ENCODE measurements at regions not wholly inside any gene's neighbourhood (a gene's known extent, or its start where the extent isn't known, plus 50 kb on each side); places are given as distances from the start of the nearest gene placed in this dataset.

DNA sequence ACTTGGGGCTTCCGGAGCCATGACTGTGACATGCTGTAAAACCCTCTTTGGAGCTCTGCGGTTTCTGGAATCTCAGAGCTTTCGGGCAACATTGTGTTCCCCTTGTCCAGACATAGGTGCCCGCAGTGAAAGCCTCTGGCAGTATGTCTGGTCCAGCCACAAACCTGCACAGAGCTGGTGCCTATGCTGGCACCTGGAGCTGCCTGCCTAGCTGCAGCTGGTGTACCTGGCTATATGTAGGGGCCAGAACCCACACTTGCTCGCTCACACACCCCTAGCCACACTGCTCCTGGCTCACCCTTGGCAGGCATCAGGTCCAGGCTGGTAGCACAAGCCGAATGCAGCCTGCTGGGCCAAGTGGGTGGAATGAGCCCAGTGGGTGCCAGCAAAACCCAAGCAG lies 861.1 kb downstream of the FLRT2 start:
- intact Hi-C loops (cut with micrococcal nuclease; ENCODE audit: unreplicated experiment) (no loop called here), in situ Hi-C loops (cut with HindIII; ENCODE audit: extremely low pct_ligation_motif_present, low pct_unique_long_range_greater_than_20kb) (no loop called here)
- H4K20me1 ChIP-seq (ENCODE audit: insufficient read depth, low read length) = no peaks in the 10 kb centered on the region
- ChIA-PET CTCF (ENCODE audit: low intra/inter-chr PET ratio, low total read pairs) (no interaction called here), POLR2A (no interaction called here)
- H3K9ac ChIP-seq (ENCODE audit: insufficient read depth, low read depth, low read length) = no peak overlapping the region
- 0% methylated on average over 1 of the region's 6 CpGs for WGBS (ENCODE audit: low lambda C conversion rate)
- FAIRE-seq (no peak), DNase-seq (ENCODE audit: low spot score) (no peak), ATAC-seq (no peak)
- H2AFZ ChIP-seq (ENCODE audit: low read length) = no peak overlapping the region
- no peak overlapping the region for H3K4me2 ChIP-seq (ENCODE audit: low read depth, low read length)
- no peak overlapping the region for H3K4me3 ChIP-seq (replicated peaks in 1 of 3; ENCODE audit: insufficient read depth in 1 of 3, low read depth in 2 of 3, low read length in 3 of 3)
- no TSS peak for BruUV-seq (replicated peaks)
- TF ChIP-seq ZNF577 (CRISPR knock-in tag; IDR thresholded peaks at IDR 0.05; ENCODE audit: borderline replicate concordance, low read depth) (no peak), FOXC1 (CRISPR knock-in tag; IDR thresholded peaks at IDR 0.05; ENCODE audit: borderline replicate concordance) (no peak), FOXO1 (CRISPR knock-in tag; IDR thresholded peaks at IDR 0.05) (no peak), ZBTB38 (CRISPR knock-in tag; IDR thresholded peaks at IDR 0.05) (no peak), SP2 (CRISPR knock-in tag; IDR thresholded peaks at IDR 0.05) (no peak), MLLT10 (CRISPR knock-in tag; IDR thresholded peaks at IDR 0.05) (no peak), TP53 (CRISPR knock-in tag; conservative IDR thresholded peaks at IDR 0.05) (no peak), NFATC3 (CRISPR knock-in tag; IDR thresholded peaks at IDR 0.05) (no peak), FOXA1 (IDR thresholded peaks at IDR 0.05) (no peak), FOXA1 (CRISPR knock-in tag; IDR thresholded peaks at IDR 0.05) (no peak), TCF7L2 (IDR thresholded peaks at IDR 0.05; ENCODE audit: low read depth, low read length) (no peak), GFI1 (CRISPR knock-in tag; IDR thresholded peaks at IDR 0.05; ENCODE audit: borderline replicate concordance) (no peak), ZNF180 (CRISPR knock-in tag; IDR thresholded peaks at IDR 0.05; ENCODE audit: borderline replicate concordance, low read depth) (no peak), PHB2 (IDR thresholded peaks at IDR 0.05; ENCODE audit: partially characterized antibody) (no peak), PHF21A (CRISPR knock-in tag; IDR thresholded peaks at IDR 0.05) (no peak), NFE2 (CRISPR knock-in tag; IDR thresholded peaks at IDR 0.05) (no peak)
- TF ChIP-seq, protein P1, sequence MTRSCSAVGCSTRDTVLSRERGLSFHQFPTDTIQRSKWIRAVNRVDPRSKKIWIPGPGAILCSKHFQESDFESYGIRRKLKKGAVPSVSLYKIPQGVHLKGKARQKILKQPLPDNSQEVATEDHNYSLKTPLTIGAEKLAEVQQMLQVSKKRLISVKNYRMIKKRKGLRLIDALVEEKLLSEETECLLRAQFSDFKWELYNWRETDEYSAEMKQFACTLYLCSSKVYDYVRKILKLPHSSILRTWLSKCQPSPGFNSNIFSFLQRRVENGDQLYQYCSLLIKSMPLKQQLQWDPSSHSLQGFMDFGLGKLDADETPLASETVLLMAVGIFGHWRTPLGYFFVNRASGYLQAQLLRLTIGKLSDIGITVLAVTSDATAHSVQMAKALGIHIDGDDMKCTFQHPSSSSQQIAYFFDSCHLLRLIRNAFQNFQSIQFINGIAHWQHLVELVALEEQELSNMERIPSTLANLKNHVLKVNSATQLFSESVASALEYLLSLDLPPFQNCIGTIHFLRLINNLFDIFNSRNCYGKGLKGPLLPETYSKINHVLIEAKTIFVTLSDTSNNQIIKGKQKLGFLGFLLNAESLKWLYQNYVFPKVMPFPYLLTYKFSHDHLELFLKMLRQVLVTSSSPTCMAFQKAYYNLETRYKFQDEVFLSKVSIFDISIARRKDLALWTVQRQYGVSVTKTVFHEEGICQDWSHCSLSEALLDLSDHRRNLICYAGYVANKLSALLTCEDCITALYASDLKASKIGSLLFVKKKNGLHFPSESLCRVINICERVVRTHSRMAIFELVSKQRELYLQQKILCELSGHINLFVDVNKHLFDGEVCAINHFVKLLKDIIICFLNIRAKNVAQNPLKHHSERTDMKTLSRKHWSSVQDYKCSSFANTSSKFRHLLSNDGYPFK (CRISPR knock-in tag; IDR thresholded peaks at IDR 0.05; ENCODE audit: borderline replicate concordance) = no peak
- TF ChIP-seq, protein P2, sequence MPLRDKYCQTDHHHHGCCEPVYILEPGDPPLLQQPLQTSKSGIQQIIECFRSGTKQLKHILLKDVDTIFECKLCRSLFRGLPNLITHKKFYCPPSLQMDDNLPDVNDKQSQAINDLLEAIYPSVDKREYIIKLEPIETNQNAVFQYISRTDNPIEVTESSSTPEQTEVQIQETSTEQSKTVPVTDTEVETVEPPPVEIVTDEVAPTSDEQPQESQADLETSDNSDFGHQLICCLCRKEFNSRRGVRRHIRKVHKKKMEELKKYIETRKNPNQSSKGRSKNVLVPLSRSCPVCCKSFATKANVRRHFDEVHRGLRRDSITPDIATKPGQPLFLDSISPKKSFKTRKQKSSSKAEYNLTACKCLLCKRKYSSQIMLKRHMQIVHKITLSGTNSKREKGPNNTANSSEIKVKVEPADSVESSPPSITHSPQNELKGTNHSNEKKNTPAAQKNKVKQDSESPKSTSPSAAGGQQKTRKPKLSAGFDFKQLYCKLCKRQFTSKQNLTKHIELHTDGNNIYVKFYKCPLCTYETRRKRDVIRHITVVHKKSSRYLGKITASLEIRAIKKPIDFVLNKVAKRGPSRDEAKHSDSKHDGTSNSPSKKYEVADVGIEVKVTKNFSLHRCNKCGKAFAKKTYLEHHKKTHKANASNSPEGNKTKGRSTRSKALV (CRISPR knock-in tag; IDR thresholded peaks at IDR 0.05) = no peak
- TF ChIP-seq, protein P3, sequence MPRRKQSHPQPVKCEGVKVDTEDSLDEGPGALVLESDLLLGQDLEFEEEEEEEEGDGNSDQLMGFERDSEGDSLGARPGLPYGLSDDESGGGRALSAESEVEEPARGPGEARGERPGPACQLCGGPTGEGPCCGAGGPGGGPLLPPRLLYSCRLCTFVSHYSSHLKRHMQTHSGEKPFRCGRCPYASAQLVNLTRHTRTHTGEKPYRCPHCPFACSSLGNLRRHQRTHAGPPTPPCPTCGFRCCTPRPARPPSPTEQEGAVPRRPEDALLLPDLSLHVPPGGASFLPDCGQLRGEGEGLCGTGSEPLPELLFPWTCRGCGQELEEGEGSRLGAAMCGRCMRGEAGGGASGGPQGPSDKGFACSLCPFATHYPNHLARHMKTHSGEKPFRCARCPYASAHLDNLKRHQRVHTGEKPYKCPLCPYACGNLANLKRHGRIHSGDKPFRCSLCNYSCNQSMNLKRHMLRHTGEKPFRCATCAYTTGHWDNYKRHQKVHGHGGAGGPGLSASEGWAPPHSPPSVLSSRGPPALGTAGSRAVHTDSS (CRISPR knock-in tag; conservative IDR thresholded peaks at IDR 0.05) = no peak
- TF ChIP-seq, protein P4, sequence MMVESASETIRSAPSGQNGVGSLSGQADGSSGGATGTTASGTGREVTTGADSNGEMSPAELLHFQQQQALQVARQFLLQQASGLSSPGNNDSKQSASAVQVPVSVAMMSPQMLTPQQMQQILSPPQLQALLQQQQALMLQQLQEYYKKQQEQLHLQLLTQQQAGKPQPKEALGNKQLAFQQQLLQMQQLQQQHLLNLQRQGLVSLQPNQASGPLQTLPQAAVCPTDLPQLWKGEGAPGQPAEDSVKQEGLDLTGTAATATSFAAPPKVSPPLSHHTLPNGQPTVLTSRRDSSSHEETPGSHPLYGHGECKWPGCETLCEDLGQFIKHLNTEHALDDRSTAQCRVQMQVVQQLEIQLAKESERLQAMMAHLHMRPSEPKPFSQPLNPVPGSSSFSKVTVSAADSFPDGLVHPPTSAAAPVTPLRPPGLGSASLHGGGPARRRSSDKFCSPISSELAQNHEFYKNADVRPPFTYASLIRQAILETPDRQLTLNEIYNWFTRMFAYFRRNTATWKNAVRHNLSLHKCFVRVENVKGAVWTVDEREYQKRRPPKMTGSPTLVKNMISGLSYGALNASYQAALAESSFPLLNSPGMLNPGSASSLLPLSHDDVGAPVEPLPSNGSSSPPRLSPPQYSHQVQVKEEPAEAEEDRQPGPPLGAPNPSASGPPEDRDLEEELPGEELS (CRISPR knock-in tag; IDR thresholded peaks at IDR 0.05) = no peak
- H3K79me2 ChIP-seq (ENCODE audit: insufficient read depth, low read length) = no peaks in the 10 kb centered on the region
- no peaks in the 10 kb centered on the region for H3K4me1 ChIP-seq (ENCODE audit: insufficient read depth, low read length)
- no peak overlapping the region for H3K27ac ChIP-seq (ENCODE audit: extremely low read length, insufficient read depth, low read length)
- peaks cover 15% of the 10 kb centered on the region for H3K9me3 ChIP-seq (ENCODE audit: low read length)
- no peaks in the 10 kb centered on the region for H3K36me3 ChIP-seq (replicated peaks in 1 of 2; ENCODE audit: control insufficient read depth in 1 of 2, insufficient read depth in 2 of 2, low read length in 2 of 2)
- no peaks in the 10 kb centered on the region for H3K27me3 ChIP-seq (ENCODE audit: control insufficient read depth in 1 of 2, insufficient read depth in 2 of 2, low read length in 2 of 2)
